ENCODE measurements at regions not wholly inside any gene's neighbourhood (a gene's known extent, or its start where the extent isn't known, plus 50 kb on each side); places are given as distances from the start of the nearest gene placed in this dataset.

- DNase-seq (no peak), ATAC-seq (no peak)
- Mint-ChIP-seq H3K4me1 (ENCODE audit: low read depth) (no peaks in the 10 kb centered on the region), H3K9me3 (no peaks in the 10 kb centered on the region), H3K27me3 (peaks cover 22% of the 10 kb centered on the region), H3K4me3 (no peak overlapping the region), H3K27ac (no peak overlapping the region), H3K36me3 (ENCODE audit: low read depth) (no peaks in the 10 kb centered on the region)
- ChIA-PET POLR2A (no interaction called here), CTCF (interaction anchor here (1.6 kb wide), 1 partner anchor 13 kb away, joined by 5 read pairs; no protein-coding TSS in a partner anchor)
- intact Hi-C loops (cut with micrococcal nuclease) = no loop called here
- no peak for TF ChIP-seq CTCF (IDR thresholded peaks at IDR 0.05)
These were observed 65.2 kb upstream of the TOP3B start for GRCh38 chr22:22047776-22048175.

GRCh38 chr22:22047266-22047665, 64.7 kb upstream of the TOP3B start:
- intact Hi-C loops (cut with micrococcal nuclease) = no loop called here
- no peak for TF ChIP-seq CTCF (IDR thresholded peaks at IDR 0.05)
- CTCF ChIA-PET = no interaction called here
- H3K4me1 Mint-ChIP-seq (ENCODE audit: low read depth) = peaks cover under 1% of the 10 kb centered on the region
- H3K27me3 Mint-ChIP-seq = peaks cover 16% of the 10 kb centered on the region
- POLR2A ChIA-PET = no interaction called here
- ATAC-seq = no peak
- DNase-seq = no peak
- no peak overlapping the region for H3K27ac Mint-ChIP-seq
- H3K36me3 Mint-ChIP-seq (ENCODE audit: low read depth) = no peaks in the 10 kb centered on the region
- no peak overlapping the region for H3K4me3 Mint-ChIP-seq
- H3K9me3 Mint-ChIP-seq = no peaks in the 10 kb centered on the region

GRCh38 chr22:22046370-22046769, 63.8 kb upstream of the TOP3B start:
- intact Hi-C loops (cut with micrococcal nuclease) = no loop called here

GRCh38 chr22:22045571-22046335, 63.2 kb upstream of the TOP3B start:
- ATAC-seq (no peak), DNase-seq (no peak)
- peaks cover 12% of the 10 kb centered on the region for H3K27me3 Mint-ChIP-seq
- no peak for TF ChIP-seq CTCF (IDR thresholded peaks at IDR 0.05)
- H3K4me1 Mint-ChIP-seq (ENCODE audit: low read depth) = peaks cover 8% of the 10 kb centered on the region
- POLR2A ChIA-PET = no interaction called here
- intact Hi-C loops (cut with micrococcal nuclease) = no loop called here
- H3K36me3 Mint-ChIP-seq (ENCODE audit: low read depth) = no peaks in the 10 kb centered on the region
- no peaks in the 10 kb centered on the region for H3K9me3 Mint-ChIP-seq
- no peak overlapping the region for H3K27ac Mint-ChIP-seq
- CTCF ChIA-PET = interaction anchor here (1.0 to 2.1 kb wide), 2 partner anchors 14 to 150 kb away, joined by 3 to 6 read pairs; no protein-coding TSS in a partner anchor
- H3K4me3 Mint-ChIP-seq = no peak overlapping the region

More at GRCh38 chr22:22046370-22046769, 63.8 kb upstream of the TOP3B start:
- ATAC-seq (no peak), DNase-seq (no peak)
- TF ChIP-seq CTCF (IDR thresholded peaks at IDR 0.05) = no peak
- no peak overlapping the region for H3K27ac Mint-ChIP-seq
- H3K9me3 Mint-ChIP-seq = no peaks in the 10 kb centered on the region
- no peaks in the 10 kb centered on the region for H3K36me3 Mint-ChIP-seq (ENCODE audit: low read depth)
- H3K4me3 Mint-ChIP-seq = no peak overlapping the region
- CTCF ChIA-PET = interaction anchor here (2.1 kb wide), 1 partner anchor 13 kb away, joined by 6 read pairs; no protein-coding TSS in a partner anchor
- H3K27me3 Mint-ChIP-seq = peaks cover 13% of the 10 kb centered on the region
- H3K4me1 Mint-ChIP-seq (ENCODE audit: low read depth) = peaks cover 8% of the 10 kb centered on the region
- POLR2A ChIA-PET = no interaction called here

- DNase-seq = no peak
- Mint-ChIP-seq H3K9me3 (no peaks in the 10 kb centered on the region), H3K4me3 (no peak overlapping the region), H3K36me3 (ENCODE audit: low read depth) (no peaks in the 10 kb centered on the region), H3K27ac (no peak overlapping the region), H3K4me1 (ENCODE audit: low read depth) (peaks cover 8% of the 10 kb centered on the region), H3K27me3 (peaks cover 13% of the 10 kb centered on the region)
- intact Hi-C loops (cut with micrococcal nuclease) = no loop called here
- ChIA-PET CTCF (no interaction called here), POLR2A (no interaction called here)
- no peak for TF ChIP-seq CTCF (IDR thresholded peaks at IDR 0.05)
- ATAC-seq = no peak
These were observed 61.6 kb upstream of the TOP3B start for GRCh38 chr22:22044153-22044552.

Data from activated CD8-positive, alpha-beta T cell treated with anti-CD3 and anti-CD28 coated beads for 36 hours (primary cell).